ENCODE measurements at regions not wholly inside any gene's neighbourhood (a gene's known extent, or its start where the extent isn't known, plus 50 kb on each side); places are given as distances from the start of the nearest gene placed in this dataset.

DNA sequence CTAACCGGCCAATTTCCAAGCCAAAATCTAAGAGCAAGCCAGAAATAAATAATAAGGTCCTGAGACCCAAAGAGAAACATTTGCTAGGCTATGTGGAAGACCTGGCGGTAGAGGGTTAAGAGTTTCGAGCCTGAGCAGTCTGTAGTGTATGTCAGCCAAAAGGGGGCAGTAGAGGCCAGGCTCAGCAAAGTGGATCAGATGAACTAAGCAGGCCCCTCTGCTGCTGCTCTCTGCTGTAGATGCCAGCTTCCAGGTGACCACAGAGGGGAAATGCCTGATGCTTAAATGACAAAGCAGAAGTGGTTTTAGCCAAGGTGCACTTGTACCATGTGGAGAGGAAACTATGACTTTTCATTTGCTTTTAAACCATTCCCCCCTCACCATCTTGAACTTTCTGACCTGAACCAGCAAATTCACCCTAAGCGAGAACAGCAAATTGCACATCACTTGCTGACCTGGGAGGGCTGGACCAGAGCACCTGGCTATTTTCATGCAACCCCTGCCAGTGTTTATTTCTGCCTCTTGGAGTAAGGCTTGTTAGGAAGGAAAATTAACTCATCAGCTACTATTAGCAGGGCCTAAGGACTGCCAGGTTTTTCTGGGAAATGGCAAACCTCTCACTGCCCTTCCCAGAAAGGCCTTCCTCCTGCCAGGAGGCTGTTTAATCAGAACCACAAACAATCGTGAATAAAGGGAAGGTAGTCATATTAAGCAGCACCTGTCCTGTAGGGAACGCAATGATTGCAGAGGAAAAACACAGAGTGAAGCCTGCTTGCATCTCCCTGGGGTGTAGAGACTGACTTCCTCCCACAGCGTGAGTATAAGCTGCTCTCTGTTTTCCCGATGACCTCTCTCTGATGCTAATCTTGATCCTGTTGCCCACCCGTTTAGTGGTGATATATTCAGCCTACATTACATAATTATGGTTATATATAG is 818.2 kb downstream of the TLR4 start:
- H3K9me3 ChIP-seq (ENCODE audit: insufficient read depth, low read depth, low read length), result no peaks in the 10 kb centered on the region
- no peaks in the 10 kb centered on the region for H3K79me2 ChIP-seq (ENCODE audit: insufficient read depth, low read length)
- no peak overlapping the region for H2AFZ ChIP-seq (ENCODE audit: low read length)
- TF ChIP-seq, protein P1, sequence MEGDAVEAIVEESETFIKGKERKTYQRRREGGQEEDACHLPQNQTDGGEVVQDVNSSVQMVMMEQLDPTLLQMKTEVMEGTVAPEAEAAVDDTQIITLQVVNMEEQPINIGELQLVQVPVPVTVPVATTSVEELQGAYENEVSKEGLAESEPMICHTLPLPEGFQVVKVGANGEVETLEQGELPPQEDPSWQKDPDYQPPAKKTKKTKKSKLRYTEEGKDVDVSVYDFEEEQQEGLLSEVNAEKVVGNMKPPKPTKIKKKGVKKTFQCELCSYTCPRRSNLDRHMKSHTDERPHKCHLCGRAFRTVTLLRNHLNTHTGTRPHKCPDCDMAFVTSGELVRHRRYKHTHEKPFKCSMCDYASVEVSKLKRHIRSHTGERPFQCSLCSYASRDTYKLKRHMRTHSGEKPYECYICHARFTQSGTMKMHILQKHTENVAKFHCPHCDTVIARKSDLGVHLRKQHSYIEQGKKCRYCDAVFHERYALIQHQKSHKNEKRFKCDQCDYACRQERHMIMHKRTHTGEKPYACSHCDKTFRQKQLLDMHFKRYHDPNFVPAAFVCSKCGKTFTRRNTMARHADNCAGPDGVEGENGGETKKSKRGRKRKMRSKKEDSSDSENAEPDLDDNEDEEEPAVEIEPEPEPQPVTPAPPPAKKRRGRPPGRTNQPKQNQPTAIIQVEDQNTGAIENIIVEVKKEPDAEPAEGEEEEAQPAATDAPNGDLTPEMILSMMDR (conservative IDR thresholded peaks at IDR 0.05; ENCODE audit: low read length), result peak; percentile 68
- no peak for TF ChIP-seq EZH2phosphoT487 (IDR thresholded peaks at IDR 0.05; ENCODE audit: borderline replicate concordance)
- H3K4me3 ChIP-seq (ENCODE audit: low read length, poor library complexity, severe bottlenecking), result no peak overlapping the region
- H3K9me2 ChIP-seq (replicated peaks; ENCODE audit: low read depth, low read length), result no peaks in the 10 kb centered on the region
- no peak overlapping the region for H3K9ac ChIP-seq (ENCODE audit: low read depth, low read length, poor library complexity, severe bottlenecking)
- no peaks in the 10 kb centered on the region for H3F3A ChIP-seq (ENCODE audit: low read depth)
- no peaks in the 10 kb centered on the region for H4K20me1 ChIP-seq (ENCODE audit: insufficient read depth, low read length, poor library complexity, severe bottlenecking)
- H3K27me3 ChIP-seq (ENCODE audit: insufficient read depth, low read length, poor library complexity, severe bottlenecking), result no peaks in the 10 kb centered on the region
- H3K4me2 ChIP-seq (ENCODE audit: low read depth, low read length, poor library complexity, severe bottlenecking), result no peak overlapping the region
- no peaks in the 10 kb centered on the region for H3K36me3 ChIP-seq (ENCODE audit: insufficient read depth, low read length)
- H3K4me1 ChIP-seq (ENCODE audit: insufficient read depth, low read length, poor library complexity, severe bottlenecking), result no peaks in the 10 kb centered on the region

DNA sequence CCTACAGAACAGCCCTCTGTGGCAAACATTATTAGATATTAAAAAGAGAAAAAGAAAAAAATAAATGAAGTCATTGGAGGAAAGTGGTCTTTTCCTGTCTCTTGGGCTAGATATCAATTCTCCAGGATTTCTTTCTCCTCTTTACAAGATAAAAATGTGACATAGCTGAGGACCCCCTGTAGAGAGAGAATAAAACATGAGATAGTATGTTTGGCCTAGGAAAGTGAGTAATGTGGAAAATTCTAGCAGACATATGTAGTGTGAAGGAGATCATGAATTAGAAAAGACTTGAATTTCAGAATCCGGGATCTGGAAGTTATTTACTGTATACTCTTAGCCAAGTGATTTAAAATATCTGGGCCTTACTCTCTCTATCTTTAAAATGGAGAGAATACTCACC is 823.1 kb downstream of the TLR4 start:
- no peaks in the 10 kb centered on the region for H3K79me2 ChIP-seq (ENCODE audit: insufficient read depth, low read length)
- TF ChIP-seq, protein P1 (conservative IDR thresholded peaks at IDR 0.05; ENCODE audit: low read length), result no peak
- TF ChIP-seq EZH2phosphoT487 (IDR thresholded peaks at IDR 0.05; ENCODE audit: borderline replicate concordance), result no peak
- no peak overlapping the region for H3K9ac ChIP-seq (ENCODE audit: low read depth, low read length, poor library complexity, severe bottlenecking)
- H3K4me3 ChIP-seq (ENCODE audit: low read length, poor library complexity, severe bottlenecking), result no peak overlapping the region
- H3K36me3 ChIP-seq (ENCODE audit: insufficient read depth, low read length), result no peaks in the 10 kb centered on the region
- H3F3A ChIP-seq (ENCODE audit: low read depth), result no peaks in the 10 kb centered on the region
- H2AFZ ChIP-seq (ENCODE audit: low read length), result no peak overlapping the region
- no peaks in the 10 kb centered on the region for H4K20me1 ChIP-seq (ENCODE audit: insufficient read depth, low read length, poor library complexity, severe bottlenecking)
- H3K4me2 ChIP-seq (ENCODE audit: low read depth, low read length, poor library complexity, severe bottlenecking), result no peak overlapping the region
- H3K9me3 ChIP-seq (ENCODE audit: insufficient read depth, low read depth, low read length), result no peaks in the 10 kb centered on the region
- H3K4me1 ChIP-seq (ENCODE audit: insufficient read depth, low read length, poor library complexity, severe bottlenecking), result no peaks in the 10 kb centered on the region
- H3K9me2 ChIP-seq (replicated peaks; ENCODE audit: low read depth, low read length), result no peaks in the 10 kb centered on the region
- no peaks in the 10 kb centered on the region for H3K27me3 ChIP-seq (ENCODE audit: insufficient read depth, low read length, poor library complexity, severe bottlenecking)

DNA sequence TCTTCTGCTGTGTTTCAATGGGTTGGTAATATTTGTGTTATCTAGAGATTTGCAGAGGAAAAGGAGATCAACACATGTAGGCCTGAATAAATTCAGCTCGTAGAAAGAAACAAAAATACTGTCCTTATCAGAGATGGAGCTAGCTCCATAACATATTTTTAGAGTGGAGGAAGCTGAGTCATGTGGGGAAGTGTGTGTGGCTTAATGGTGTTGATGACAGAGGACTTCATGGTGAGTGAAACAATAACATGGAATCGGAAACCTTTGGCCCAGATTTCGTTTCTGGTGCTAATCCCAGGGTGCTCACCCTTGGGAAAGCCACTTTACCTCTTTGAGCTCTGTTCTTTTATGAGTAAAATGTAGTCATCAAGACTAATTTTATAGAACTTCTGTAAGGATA is 825.0 kb downstream of the TLR4 start:
- TF ChIP-seq, protein P1 (conservative IDR thresholded peaks at IDR 0.05; ENCODE audit: low read length), result no peak
- TF ChIP-seq EZH2phosphoT487 (IDR thresholded peaks at IDR 0.05; ENCODE audit: borderline replicate concordance), result no peak
- Histone ChIP-seq H3K4me3 (ENCODE audit: low read length, poor library complexity, severe bottlenecking) (no peak overlapping the region), H3K36me3 (ENCODE audit: insufficient read depth, low read length) (no peaks in the 10 kb centered on the region), H3K9me3 (ENCODE audit: insufficient read depth, low read depth, low read length) (no peaks in the 10 kb centered on the region), H3K27me3 (ENCODE audit: insufficient read depth, low read length, poor library complexity, severe bottlenecking) (no peaks in the 10 kb centered on the region), H3K79me2 (ENCODE audit: insufficient read depth, low read length) (no peaks in the 10 kb centered on the region), H3K4me1 (ENCODE audit: insufficient read depth, low read length, poor library complexity, severe bottlenecking) (no peaks in the 10 kb centered on the region), H3F3A (ENCODE audit: low read depth) (no peaks in the 10 kb centered on the region), H4K20me1 (ENCODE audit: insufficient read depth, low read length, poor library complexity, severe bottlenecking) (no peaks in the 10 kb centered on the region), H3K9ac (ENCODE audit: low read depth, low read length, poor library complexity, severe bottlenecking) (no peak overlapping the region), H2AFZ (ENCODE audit: low read length) (no peak overlapping the region), H3K9me2 (replicated peaks; ENCODE audit: low read depth, low read length) (no peaks in the 10 kb centered on the region), H3K4me2 (ENCODE audit: low read depth, low read length, poor library complexity, severe bottlenecking) (no peak overlapping the region)
